ENCODE measurements at regions not wholly inside any gene's neighbourhood (a gene's known extent, or its start where the extent isn't known, plus 50 kb on each side); places are given as distances from the start of the nearest gene placed in this dataset.

GRCh38 chr1:232459087-232459486 is 170.8 kb downstream of the SIPA1L2 start:
- Histone ChIP-seq H3K36me3 (ENCODE audit: control insufficient read depth, insufficient read depth, low read length) (peaks cover 79% of the 10 kb centered on the region), H3K9me3 (ENCODE audit: control insufficient read depth, low read length) (no peaks in the 10 kb centered on the region), H3K27ac (ENCODE audit: low read depth, low read length) (no peak overlapping the region), H3K4me3 (ENCODE audit: low read length) (no peak overlapping the region), H3K4me1 (ENCODE audit: control insufficient read depth, insufficient read depth, low read length) (peaks cover 3% of the 10 kb centered on the region), H3K27me3 (ENCODE audit: control insufficient read depth, insufficient read depth, low read length, poor library complexity, severe bottlenecking) (no peaks in the 10 kb centered on the region), H3K9ac (ENCODE audit: extremely low read depth, low read length, poor library complexity, severe bottlenecking) (no peak overlapping the region)
- Mint-ChIP-seq H3K4me3 (no peak overlapping the region), H3K9me3 (no peaks in the 10 kb centered on the region), H3K27ac (peak overlapping the region; percentile 63), H3K4me1 (peaks cover 23% of the 10 kb centered on the region), H3K27me3 (ENCODE audit: insufficient read depth) (no peaks in the 10 kb centered on the region), H3K36me3 (ENCODE audit: low read depth) (peaks cover 29% of the 10 kb centered on the region)
- no peak for DNase-seq
- WGBS, 2 experiments (ENCODE audit: insufficient coverage in 1 of 2, insufficient read length in 1 of 2): 82 to 93% methylated on average over 4 of the region's 4 CpGs
- no peak for TF ChIP-seq CTCF (conservative IDR thresholded peaks at IDR 0.05)

- H3K27me3 Mint-ChIP-seq (ENCODE audit: insufficient read depth): no peaks in the 10 kb centered on the region
Measured at GRCh38 chr1:232457595-232457994, 172.3 kb downstream of the SIPA1L2 start.

GRCh38 chr1:232456714-232457113 is 173.2 kb downstream of the SIPA1L2 start:
- TF ChIP-seq CTCF (conservative IDR thresholded peaks at IDR 0.05): no peak
- no peak overlapping the region for H3K4me3 Mint-ChIP-seq
- Histone ChIP-seq H3K9me3 (ENCODE audit: control insufficient read depth, low read length) (no peaks in the 10 kb centered on the region), H3K27ac (ENCODE audit: low read depth, low read length) (peak overlapping the region; percentile 29), H3K27me3 (ENCODE audit: control insufficient read depth, insufficient read depth, low read length, poor library complexity, severe bottlenecking) (no peaks in the 10 kb centered on the region), H3K4me1 (ENCODE audit: control insufficient read depth, insufficient read depth, low read length) (peaks cover 3% of the 10 kb centered on the region), H3K9ac (ENCODE audit: extremely low read depth, low read length, poor library complexity, severe bottlenecking) (no peak overlapping the region), H3K4me3 (ENCODE audit: low read length) (no peak overlapping the region), H3K36me3 (ENCODE audit: control insufficient read depth, insufficient read depth, low read length) (peaks cover 66% of the 10 kb centered on the region)
- WGBS, 2 experiments (ENCODE audit: insufficient coverage in 1 of 2, insufficient read length in 1 of 2): 33 to 68% methylated on average over 1 to 2 of the region's 2 CpGs
- H3K9me3 Mint-ChIP-seq: no peaks in the 10 kb centered on the region
- no peak for DNase-seq
- H3K27ac Mint-ChIP-seq: no peak overlapping the region
- no peaks in the 10 kb centered on the region for H3K27me3 Mint-ChIP-seq (ENCODE audit: insufficient read depth)
- H3K4me1 Mint-ChIP-seq: peaks cover 23% of the 10 kb centered on the region
- peaks cover 16% of the 10 kb centered on the region for H3K36me3 Mint-ChIP-seq (ENCODE audit: low read depth)

More at GRCh38 chr1:232457595-232457994, 172.3 kb downstream of the SIPA1L2 start:
- no peak overlapping the region for H3K4me3 ChIP-seq (ENCODE audit: low read length)
- H3K9me3 ChIP-seq (ENCODE audit: control insufficient read depth, low read length): no peaks in the 10 kb centered on the region
- H3K27ac ChIP-seq (ENCODE audit: low read depth, low read length): no peak overlapping the region
- DNase-seq: no peak
- H3K36me3 Mint-ChIP-seq (ENCODE audit: low read depth): peaks cover 18% of the 10 kb centered on the region
- H3K27ac Mint-ChIP-seq: no peak overlapping the region
- no peak for TF ChIP-seq CTCF (conservative IDR thresholded peaks at IDR 0.05)
- peaks cover 3% of the 10 kb centered on the region for H3K4me1 ChIP-seq (ENCODE audit: control insufficient read depth, insufficient read depth, low read length)
- peaks cover 69% of the 10 kb centered on the region for H3K36me3 ChIP-seq (ENCODE audit: control insufficient read depth, insufficient read depth, low read length)
- H3K9me3 Mint-ChIP-seq: no peaks in the 10 kb centered on the region
- no peak overlapping the region for H3K4me3 Mint-ChIP-seq
- no peaks in the 10 kb centered on the region for H3K27me3 ChIP-seq (ENCODE audit: control insufficient read depth, insufficient read depth, low read length, poor library complexity, severe bottlenecking)
- H3K4me1 Mint-ChIP-seq: peaks cover 23% of the 10 kb centered on the region
- 90% methylated on average over 2 of the region's 3 CpGs; no CpG with 5 or more reads in 1 of the 2 experiments for WGBS, 2 experiments (ENCODE audit: insufficient coverage in 1 of 2, insufficient read length in 1 of 2)
- no peak overlapping the region for H3K9ac ChIP-seq (ENCODE audit: extremely low read depth, low read length, poor library complexity, severe bottlenecking)

All from endodermal cell (in vitro differentiated cells).